ENCODE measurements at regions not wholly inside any gene's neighbourhood (a gene's known extent, or its start where the extent isn't known, plus 50 kb on each side); places are given as distances from the start of the nearest gene placed in this dataset.

- H3K9me3 Mint-ChIP-seq = no peaks in the 10 kb centered on the region
- no peaks in the 10 kb centered on the region for H3K36me3 Mint-ChIP-seq (ENCODE audit: low read depth)
- no peak for ATAC-seq (ENCODE audit: low read depth)
- no peak overlapping the region for H3K27ac Mint-ChIP-seq
- intact Hi-C loops (cut with micrococcal nuclease) = no loop called here
- no peak for TF ChIP-seq CTCF (IDR thresholded peaks at IDR 0.05)
- ChIA-PET POLR2A (no interaction called here), CTCF (no interaction called here)
- H3K4me1 Mint-ChIP-seq = peaks cover 2% of the 10 kb centered on the region
- H3K27me3 Mint-ChIP-seq = peaks cover 3% of the 10 kb centered on the region
- no peak for DNase-seq
- H3K4me3 Mint-ChIP-seq = no peak overlapping the region
Observed at GRCh38 chr12:115004470-115005146, 320.6 kb upstream of the TBX3 start.

DNA sequence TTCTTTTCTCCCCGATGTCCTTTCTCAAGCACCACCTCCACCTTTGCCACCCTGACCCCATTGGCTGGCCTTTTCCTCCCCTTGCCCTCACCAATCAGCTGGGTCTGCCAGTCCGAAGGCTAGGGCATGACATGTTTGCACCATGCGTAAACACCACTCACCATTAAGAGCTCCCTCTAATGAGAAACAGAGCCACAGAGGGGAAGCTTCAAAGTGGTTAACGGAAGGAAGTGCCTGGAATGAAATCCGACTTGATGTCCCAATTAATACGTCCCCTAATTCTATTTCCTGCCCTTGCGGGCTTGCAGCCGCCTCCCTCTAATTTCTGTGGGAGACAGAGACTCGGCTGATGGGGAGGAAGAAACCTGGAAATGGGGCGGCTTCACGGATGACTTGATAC lies 318.5 kb upstream of the TBX3 start:
- H3K4me1 Mint-ChIP-seq = peaks cover 2% of the 10 kb centered on the region
- H3K27ac Mint-ChIP-seq = no peak overlapping the region
- no peak overlapping the region for H3K4me3 Mint-ChIP-seq
- peaks cover 3% of the 10 kb centered on the region for H3K27me3 Mint-ChIP-seq
- no peak for ATAC-seq (ENCODE audit: low read depth)
- no peak for TF ChIP-seq CTCF (IDR thresholded peaks at IDR 0.05)
- ChIA-PET CTCF (no interaction called here), POLR2A (no interaction called here)
- no peaks in the 10 kb centered on the region for H3K36me3 Mint-ChIP-seq (ENCODE audit: low read depth)
- no peak for DNase-seq
- intact Hi-C loops (cut with micrococcal nuclease) = no loop called here
- H3K9me3 Mint-ChIP-seq = no peaks in the 10 kb centered on the region

GRCh38 chr12:115001571-115002180 lies 317.7 kb upstream of the TBX3 start:
- Mint-ChIP-seq H3K27ac (no peak overlapping the region), H3K27me3 (peaks cover 3% of the 10 kb centered on the region), H3K9me3 (no peaks in the 10 kb centered on the region), H3K4me1 (peaks cover 2% of the 10 kb centered on the region), H3K36me3 (ENCODE audit: low read depth) (no peaks in the 10 kb centered on the region), H3K4me3 (no peak overlapping the region)
- intact Hi-C loops (cut with micrococcal nuclease) = no loop called here
- POLR2A ChIA-PET = no interaction called here
- no peak for TF ChIP-seq CTCF (IDR thresholded peaks at IDR 0.05)
- no peak for ATAC-seq (ENCODE audit: low read depth)
- CTCF ChIA-PET = no interaction called here
- DNase-seq = no peak

DNA sequence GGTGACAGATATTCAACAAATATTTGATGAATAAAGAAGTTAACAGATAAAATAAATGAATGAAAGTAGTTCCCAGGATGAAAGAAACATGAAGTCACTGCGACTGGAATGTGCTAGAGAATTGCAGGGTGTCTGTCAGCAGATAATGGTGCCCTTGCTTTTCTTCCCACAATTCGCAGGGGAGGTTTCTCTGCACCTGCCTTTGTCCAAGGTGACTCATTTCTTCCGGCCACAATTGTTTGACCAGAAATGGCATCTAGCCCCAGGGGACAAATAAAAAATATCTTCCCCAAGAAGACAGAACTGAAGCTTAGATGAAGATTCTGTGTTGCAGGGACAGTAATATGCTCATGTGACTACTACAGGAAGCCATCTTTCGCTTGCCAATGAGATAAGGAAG lies 316.1 kb upstream of the TBX3 start:
- Mint-ChIP-seq H3K27me3 (no peaks in the 10 kb centered on the region), H3K27ac (no peak overlapping the region), H3K9me3 (peaks cover 8% of the 10 kb centered on the region), H3K36me3 (ENCODE audit: low read depth) (no peaks in the 10 kb centered on the region), H3K4me3 (no peak overlapping the region), H3K4me1 (peaks cover 2% of the 10 kb centered on the region)
- no peak for TF ChIP-seq CTCF (IDR thresholded peaks at IDR 0.05)
- DNase-seq (no peak), ATAC-seq (ENCODE audit: low read depth) (no peak)
- POLR2A ChIA-PET = no interaction called here
- intact Hi-C loops (cut with micrococcal nuclease) = no loop called here
- CTCF ChIA-PET = no interaction called here

DNA sequence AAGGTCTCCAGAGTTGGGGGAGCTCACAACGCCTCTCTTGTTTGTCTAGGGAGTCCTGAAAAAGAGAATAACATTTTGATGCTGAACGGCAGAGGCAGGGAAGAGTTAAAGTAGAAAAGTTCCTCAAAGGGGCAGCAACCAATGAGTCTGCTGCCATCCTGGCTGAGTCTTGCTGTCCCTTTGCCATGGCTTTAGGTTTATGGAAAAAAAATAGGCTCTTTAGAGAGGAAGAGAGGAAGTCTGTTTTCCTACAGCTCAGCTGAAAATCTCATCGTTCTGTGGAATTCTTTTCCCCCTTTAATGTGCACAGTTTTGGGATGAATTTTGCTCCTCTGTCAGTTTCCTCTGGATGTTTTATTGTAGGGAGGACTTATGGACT lies 314.8 kb upstream of the TBX3 start:
- intact Hi-C loops (cut with micrococcal nuclease) = no loop called here
- peaks cover 10% of the 10 kb centered on the region for H3K9me3 Mint-ChIP-seq
- H3K36me3 Mint-ChIP-seq (ENCODE audit: low read depth) = no peaks in the 10 kb centered on the region
- POLR2A ChIA-PET = no interaction called here
- TF ChIP-seq CTCF (IDR thresholded peaks at IDR 0.05) = no peak
- DNase-seq (no peak), ATAC-seq (ENCODE audit: low read depth) (no peak)
- peaks cover 2% of the 10 kb centered on the region for H3K4me1 Mint-ChIP-seq
- H3K27me3 Mint-ChIP-seq = no peaks in the 10 kb centered on the region
- no peak overlapping the region for H3K4me3 Mint-ChIP-seq
- CTCF ChIA-PET = no interaction called here
- no peak overlapping the region for H3K27ac Mint-ChIP-seq

Measured in activated B cell treated with CpG ODN at 0.5 μM for 24 hours (primary cell).